Neural cell (in vitro differentiated cells): ENCODE measurements at regions not wholly inside any gene's neighbourhood (a gene's known extent, or its start where the extent isn't known, plus 50 kb on each side); places are given as distances from the start of the nearest gene placed in this dataset.

Source experiments
- CTCF ChIP-seq: fragments of 450-650 bp; IDR thresholded peaks from 2 replicates; pipeline ENCODE4 v1.5.1; 2014; ENCODE audit warnings: antibody characterized with exemption, mild to moderate bottlenecking, moderate library complexity; ENCODE audit not compliant: poor library complexity, severe bottlenecking
- EP300 ChIP-seq: fragments of 450-650 bp; conservative IDR thresholded peaks from 2 replicates; pipeline ENCODE4 v1.6.1; 2014; ENCODE audit warnings: antibody characterized with exemption, mild to moderate bottlenecking, moderate library complexity; ENCODE audit not compliant: poor library complexity, severe bottlenecking
- EZH2 ChIP-seq: fragments of 200-600, 300-800 bp; shearing (Covaris generic), sonication (generic); IDR thresholded peaks from 2 replicates; pipeline ENCODE4 v1.6.1; 2014; ENCODE audit warnings: antibody characterized with exemption, low read length, borderline replicate concordance, mild to moderate bottlenecking; ENCODE audit not compliant: insufficient read depth, poor library complexity, severe bottlenecking
- MXI1 ChIP-seq: fragments of 450-650 bp; conservative IDR thresholded peaks from 2 replicates; pipeline ENCODE4 v1.6.1; 2014; ENCODE audit warnings: antibody characterized with exemption, mild to moderate bottlenecking; ENCODE audit not compliant: poor library complexity, severe bottlenecking
- POLR2AphosphoS5 ChIP-seq: IDR thresholded peaks from 2 replicates; pipeline ENCODE4 v1.6.1; 2012
- RAD21 ChIP-seq: fragments of 450-650 bp; conservative IDR thresholded peaks from 2 replicates; pipeline ENCODE4 v1.6.1; 2014; ENCODE audit warnings: antibody characterized with exemption, mild to moderate bottlenecking, moderate library complexity
- REST ChIP-seq: IDR thresholded peaks from 2 replicates; pipeline ENCODE4 v1.6.1; 2012; ENCODE audit warnings: borderline replicate concordance
- SMC3 ChIP-seq: fragments of 450-650 bp; conservative IDR thresholded peaks from 2 replicates; pipeline ENCODE4 v1.6.1; 2014; ENCODE audit warnings: antibody characterized with exemption, mild to moderate bottlenecking, moderate library complexity; ENCODE audit not compliant: poor library complexity
- TAF1 ChIP-seq: IDR thresholded peaks from 2 replicates; pipeline ENCODE4 v1.6.1; 2012; ENCODE audit warnings: low read depth

- TF ChIP-seq EP300 (no peak), REST (no peak), CTCF (no peak), EZH2 (no peak), SMC3 (no peak), POLR2AphosphoS5 (no peak), MXI1 (no peak), TAF1 (no peak), RAD21 (no peak)
Observed at GRCh38 chr4:175290401-175290800, 372.2 kb downstream of the ADAM29 start.
